ENCODE measurements at regions not wholly inside any gene's neighbourhood (a gene's known extent, or its start where the extent isn't known, plus 50 kb on each side); places are given as distances from the start of the nearest gene placed in this dataset.

GRCh38 chr6:43964659-43965570, 162.3 kb downstream of the MRPL14 start (continued):
- TF ChIP-seq TSHZ1 (CRISPR knock-in tag; IDR thresholded peaks at IDR 0.05) = no peak
- peak; percentile 29; the same call in 1 of the 2 replicates for TF ChIP-seq CBFA2T3 (IDR thresholded peaks at IDR 0.05)
- peak; percentile 87 for TF ChIP-seq ZNF263 (CRISPR knock-in tag; IDR thresholded peaks at IDR 0.05; ENCODE audit: borderline replicate concordance)
- TF ChIP-seq ZNF592 (IDR thresholded peaks at IDR 0.05) = peak; percentile 67
- TF ChIP-seq NBN (IDR thresholded peaks at IDR 0.05; ENCODE audit: low read depth) = no peak; the same call in 1 of the 2 replicates
- TF ChIP-seq MAFK (IDR thresholded peaks at IDR 0.05; ENCODE audit: low read length) = 0 out of 2 replicates have a peak, but pooled peaks have one; percentile 0

All from K562 (cell line).